Astrocyte (in vitro differentiated cells and primary cell): ENCODE measurements at regions not wholly inside any gene's neighbourhood (a gene's known extent, or its start where the extent isn't known, plus 50 kb on each side); places are given as distances from the start of the nearest gene placed in this dataset.

ENCODE experiments used
- DNase-seq: peaks from one replicate; pipeline ENCODE4 v3.0.0-alpha.2; 2010; ENCODE audit warnings: low read depth
- FAIRE-seq: peaks from 2 replicates; lab custom pipeline; 2011; peaks lifted over from hg19 to GRCh38; lab: Jason Lieb, UNC
- H2AFZ ChIP-seq: 2 replicates; pipeline ENCODE4 v1.6.0; 2012; ENCODE audit warnings: low read depth, low read length, inconsistent platforms
- H3K27ac ChIP-seq: 2 replicates; pipeline ENCODE4 v1.5.1; 2011; ENCODE audit warnings: low read depth, low read length, inconsistent platforms
- H3K27me3 ChIP-seq: 2 replicates; pipeline ENCODE4 v1.6.0; 2011; ENCODE audit warnings: low read length, inconsistent platforms; ENCODE audit not compliant: insufficient read depth
- H3K36me3 ChIP-seq: 2 replicates; pipeline ENCODE4 v1.5.1; 2011; ENCODE audit warnings: low read length, inconsistent platforms; ENCODE audit not compliant: insufficient read depth
- H3K4me1 ChIP-seq: 2 replicates; pipeline ENCODE4 v1.5.1; 2011; ENCODE audit warnings: low read length, inconsistent platforms; ENCODE audit not compliant: insufficient read depth
- H3K4me2 ChIP-seq: 2 replicates; pipeline ENCODE4 v1.6.0; 2012; ENCODE audit warnings: low read length, inconsistent platforms
- H3K4me3 ChIP-seq: 2 replicates; pipeline ENCODE4 v1.5.1; 2011; ENCODE audit warnings: low read depth, mild to moderate bottlenecking, low read length, inconsistent platforms; ENCODE audit not compliant: insufficient read depth
- H3K79me2 ChIP-seq: 2 replicates; pipeline ENCODE4 v1.6.0; 2012; ENCODE audit warnings: mild to moderate bottlenecking, low read length, inconsistent platforms; ENCODE audit not compliant: insufficient read depth
- H3K9ac ChIP-seq: 2 replicates; pipeline ENCODE4 v1.6.0; 2012; ENCODE audit warnings: mild to moderate bottlenecking, low read length, inconsistent platforms
- H3K9me3 ChIP-seq: 2 replicates; pipeline ENCODE4 v1.5.1; 2012; ENCODE audit warnings: low read depth, mild to moderate bottlenecking, low read length, inconsistent platforms; ENCODE audit not compliant: insufficient read depth
- H4K20me1 ChIP-seq: 2 replicates; pipeline ENCODE4 v1.6.0; 2012; ENCODE audit warnings: low read length, inconsistent platforms; ENCODE audit not compliant: insufficient read depth
- H3K27ac Mint-ChIP-seq: one replicate; pipeline ENCODE4 v1.8.0; 2021; ENCODE audit warnings: mild to moderate bottlenecking, mixed read lengths; ENCODE audit not compliant: unreplicated experiment
- H3K27me3 Mint-ChIP-seq: one replicate; pipeline ENCODE4 v1.8.0; 2021; ENCODE audit warnings: low read depth, mixed read lengths; ENCODE audit not compliant: unreplicated experiment
- H3K36me3 Mint-ChIP-seq: one replicate; pipeline ENCODE4 v1.8.0; 2021; ENCODE audit warnings: low read depth, mixed read lengths; ENCODE audit not compliant: unreplicated experiment
- H3K4me1 Mint-ChIP-seq: one replicate; pipeline ENCODE4 v1.8.0; 2021; ENCODE audit warnings: low read depth, mixed read lengths; ENCODE audit not compliant: unreplicated experiment
- H3K4me3 Mint-ChIP-seq: one replicate; pipeline ENCODE4 v1.8.0; 2021; ENCODE audit warnings: mild to moderate bottlenecking, moderate library complexity, mixed read lengths; ENCODE audit not compliant: unreplicated experiment
- H3K9me3 Mint-ChIP-seq: one replicate; pipeline ENCODE4 v1.8.0; 2021; ENCODE audit warnings: mild to moderate bottlenecking, mixed read lengths; ENCODE audit not compliant: unreplicated experiment
- CTCF ChIP-seq: IDR thresholded peaks from 2 replicates; pipeline ENCODE4 v1.5.1; 2011; ENCODE audit warnings: low read depth, mild to moderate bottlenecking, inconsistent platforms, low read length, moderate library complexity; ENCODE audit not compliant: insufficient read depth
- EZH2 ChIP-seq: IDR thresholded peaks from 2 replicates; pipeline ENCODE4 v1.6.1; 2012; ENCODE audit warnings: mild to moderate bottlenecking, low read length, inconsistent platforms; ENCODE audit not compliant: insufficient read depth

GRCh38 chr10:131806146-131806545, 94.7 kb upstream of the PPP2R2D start:
- Mint-ChIP-seq H3K27ac (no peak overlapping the region), H3K9me3 (peaks cover 7% of the 10 kb centered on the region), H3K4me3 (no peak overlapping the region), H3K4me1 (peaks cover 4% of the 10 kb centered on the region), H3K27me3 (peaks cover 40% of the 10 kb centered on the region), H3K36me3 (peaks cover 2% of the 10 kb centered on the region)
- no peaks in the 10 kb centered on the region for H3K9me3 ChIP-seq
- no peaks in the 10 kb centered on the region for H3K36me3 ChIP-seq
- H3K79me2 ChIP-seq: no peaks in the 10 kb centered on the region
- H3K27me3 ChIP-seq: no peaks in the 10 kb centered on the region
- no peaks in the 10 kb centered on the region for H3K4me1 ChIP-seq
- no peak for TF ChIP-seq EZH2
- no peak for TF ChIP-seq CTCF
- H3K4me3 ChIP-seq: no peak overlapping the region
- FAIRE-seq: no peak
- no peak overlapping the region for H3K4me2 ChIP-seq
- H2AFZ ChIP-seq: no peak overlapping the region
- H4K20me1 ChIP-seq: no peaks in the 10 kb centered on the region
- no peak overlapping the region for H3K27ac ChIP-seq
- DNase-seq: no peak
- no peak overlapping the region for H3K9ac ChIP-seq

- Mint-ChIP-seq H3K9me3 (peaks cover 5% of the 10 kb centered on the region), H3K36me3 (peaks cover 2% of the 10 kb centered on the region), H3K4me1 (peaks cover 4% of the 10 kb centered on the region), H3K27me3 (peaks cover 44% of the 10 kb centered on the region), H3K27ac (no peak overlapping the region), H3K4me3 (no peak overlapping the region)
- Histone ChIP-seq H3K4me3 (no peak overlapping the region), H3K27ac (no peak overlapping the region), H3K4me2 (no peak overlapping the region), H3K27me3 (no peaks in the 10 kb centered on the region), H3K9me3 (no peaks in the 10 kb centered on the region), H2AFZ (no peak overlapping the region), H3K9ac (no peak overlapping the region), H3K79me2 (no peaks in the 10 kb centered on the region), H3K36me3 (no peaks in the 10 kb centered on the region), H3K4me1 (no peaks in the 10 kb centered on the region), H4K20me1 (no peaks in the 10 kb centered on the region)
- DNase-seq (no peak), FAIRE-seq (no peak)
- TF ChIP-seq CTCF (no peak), EZH2 (no peak)
Measured at GRCh38 chr10:131806646-131807317, 94.0 kb upstream of the PPP2R2D start.

- TF ChIP-seq CTCF (no peak), EZH2 (no peak)
- Histone ChIP-seq H3K4me2 (no peak overlapping the region), H3K4me3 (no peak overlapping the region), H4K20me1 (no peaks in the 10 kb centered on the region), H3K36me3 (no peaks in the 10 kb centered on the region), H3K27me3 (no peaks in the 10 kb centered on the region), H2AFZ (no peak overlapping the region), H3K9me3 (no peaks in the 10 kb centered on the region), H3K79me2 (no peaks in the 10 kb centered on the region), H3K9ac (no peak overlapping the region), H3K27ac (no peak overlapping the region), H3K4me1 (no peaks in the 10 kb centered on the region)
- peaks cover 4% of the 10 kb centered on the region for H3K4me1 Mint-ChIP-seq
- H3K27ac Mint-ChIP-seq: no peak overlapping the region
- H3K27me3 Mint-ChIP-seq: peaks cover 44% of the 10 kb centered on the region
- H3K9me3 Mint-ChIP-seq: peaks cover 4% of the 10 kb centered on the region
- no peak for FAIRE-seq
- peaks cover 2% of the 10 kb centered on the region for H3K36me3 Mint-ChIP-seq
- no peak for DNase-seq
- no peak overlapping the region for H3K4me3 Mint-ChIP-seq
Measured at GRCh38 chr10:131808370-131808930, 92.4 kb upstream of the PPP2R2D start.
